Inferior parietal cortex (tissue), 1 donor: ENCODE measurements at regions not wholly inside any gene's neighbourhood (a gene's known extent, or its start where the extent isn't known, plus 50 kb on each side); places are given as distances from the start of the nearest gene placed in this dataset.
"Not testable (repeated sequence)": the region's sequence is repeated elsewhere in the genome, so short reads cannot be mapped to it uniquely, and the experiment has no call there.

Source experiments
- DNase-seq: peaks from one replicate; pipeline ENCODE4 v3.0.0-alpha.2; 2016; ENCODE audit errors: extremely low spot score

- no peak for DNase-seq
Measured at GRCh38 chr1:232859216-232859615, 54.0 kb downstream of the MAP10 start.

GRCh38 chr1:232861107-232861506 lies 55.9 kb downstream of the MAP10 start:
- no peak for DNase-seq

GRCh38 chr1:232863544-232864275 lies 58.5 kb downstream of the MAP10 start:
- no peak for DNase-seq

- DNase-seq: peak; percentile 17
Measured at GRCh38 chr1:232865102-232865931, 60.1 kb downstream of the MAP10 start.

- DNase-seq: no peak
Measured at GRCh38 chr1:232868793-232869491, 63.7 kb downstream of the MAP10 start.

GRCh38 chr1:232871291-232871969 lies 66.2 kb downstream of the MAP10 start:
- DNase-seq: not testable (repeated sequence)

GRCh38 chr1:232872284-232872683 lies 67.1 kb downstream of the MAP10 start:
- DNase-seq: no peak

- DNase-seq: no peak
Measured at GRCh38 chr1:232872738-232873137, 67.5 kb downstream of the MAP10 start.

GRCh38 chr1:232873412-232873811 lies 68.2 kb downstream of the MAP10 start:
- DNase-seq: no peak

- DNase-seq: no peak
Measured at GRCh38 chr1:232873931-232874330, 68.7 kb downstream of the MAP10 start.

GRCh38 chr1:232875536-232875935 lies 70.3 kb downstream of the MAP10 start:
- no peak for DNase-seq

GRCh38 chr1:232876506-232877364 lies 71.5 kb downstream of the MAP10 start:
- no peak for DNase-seq

GRCh38 chr1:232877365-232878028 lies 72.3 kb downstream of the MAP10 start:
- no peak for DNase-seq

- DNase-seq: no peak
Measured at GRCh38 chr1:232878086-232878485, 72.3 kb upstream of the NTPCR start.

GRCh38 chr1:232880354-232880753 lies 70.1 kb upstream of the NTPCR start:
- peak; percentile 18 for DNase-seq

GRCh38 chr1:232883992-232884661 lies 66.3 kb upstream of the NTPCR start:
- DNase-seq: no peak

- DNase-seq: no peak
Measured at GRCh38 chr1:232886271-232886670, 64.1 kb upstream of the NTPCR start.

- DNase-seq: no peak
Measured at GRCh38 chr1:232890340-232890943, 60.0 kb upstream of the NTPCR start.

GRCh38 chr1:232891071-232891470 lies 59.3 kb upstream of the NTPCR start:
- DNase-seq: no peak
